ENCODE measurements at regions not wholly inside any gene's neighbourhood (a gene's known extent, or its start where the extent isn't known, plus 50 kb on each side); places are given as distances from the start of the nearest gene placed in this dataset.

DNA sequence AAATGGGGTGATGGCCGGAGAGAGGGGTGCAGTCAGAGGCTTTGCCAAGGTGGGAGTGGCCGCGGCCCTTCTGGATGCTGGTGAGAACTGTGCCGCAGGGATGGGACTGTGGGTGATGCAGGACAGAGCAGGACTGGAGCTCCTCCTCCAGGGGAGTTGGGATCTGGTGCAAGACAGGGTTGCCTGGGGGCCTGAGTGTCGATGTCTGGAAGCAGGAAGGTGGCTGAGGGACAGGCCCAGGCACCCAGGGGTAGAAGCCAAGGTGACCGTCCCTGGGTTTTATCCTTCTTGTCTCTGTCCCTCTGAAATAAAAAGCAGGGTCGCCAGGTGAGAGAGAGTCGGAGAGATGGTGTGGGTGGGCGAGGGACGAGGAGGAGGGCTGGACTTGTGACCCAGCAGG, 89.1 kb upstream of the IER5L start:
- TF ChIP-seq ZC3H10 (CRISPR knock-in tag; IDR thresholded peaks at IDR 0.05) (no peak), RARB (CRISPR knock-in tag; IDR thresholded peaks at IDR 0.05) (no peak), BACH2 (CRISPR knock-in tag; IDR thresholded peaks at IDR 0.05; ENCODE audit: borderline replicate concordance) (no peak), ZFP3 (CRISPR knock-in tag; IDR thresholded peaks at IDR 0.05) (no peak), PPARA (CRISPR knock-in tag; IDR thresholded peaks at IDR 0.05; ENCODE audit: borderline replicate concordance) (no peak), ISL1 (CRISPR knock-in tag; IDR thresholded peaks at IDR 0.05) (no peak), ZNF70 (CRISPR knock-in tag; IDR thresholded peaks at IDR 0.05) (no peak), ZNF8 (CRISPR knock-in tag; IDR thresholded peaks at IDR 0.05) (no peak), ARNTL (CRISPR knock-in tag; IDR thresholded peaks at IDR 0.05; ENCODE audit: borderline replicate concordance, low read depth) (no peak), SNAI2 (CRISPR knock-in tag; IDR thresholded peaks at IDR 0.05) (no peak), GLIS3 (CRISPR knock-in tag; IDR thresholded peaks at IDR 0.05) (no peak), CSDC2 (CRISPR knock-in tag; IDR thresholded peaks at IDR 0.05) (no peak), TCF4 (CRISPR knock-in tag; IDR thresholded peaks at IDR 0.05; ENCODE audit: borderline replicate concordance) (no peak), TOX (CRISPR knock-in tag; IDR thresholded peaks at IDR 0.05; ENCODE audit: borderline replicate concordance) (no peak)
- TF ChIP-seq, protein P1, sequence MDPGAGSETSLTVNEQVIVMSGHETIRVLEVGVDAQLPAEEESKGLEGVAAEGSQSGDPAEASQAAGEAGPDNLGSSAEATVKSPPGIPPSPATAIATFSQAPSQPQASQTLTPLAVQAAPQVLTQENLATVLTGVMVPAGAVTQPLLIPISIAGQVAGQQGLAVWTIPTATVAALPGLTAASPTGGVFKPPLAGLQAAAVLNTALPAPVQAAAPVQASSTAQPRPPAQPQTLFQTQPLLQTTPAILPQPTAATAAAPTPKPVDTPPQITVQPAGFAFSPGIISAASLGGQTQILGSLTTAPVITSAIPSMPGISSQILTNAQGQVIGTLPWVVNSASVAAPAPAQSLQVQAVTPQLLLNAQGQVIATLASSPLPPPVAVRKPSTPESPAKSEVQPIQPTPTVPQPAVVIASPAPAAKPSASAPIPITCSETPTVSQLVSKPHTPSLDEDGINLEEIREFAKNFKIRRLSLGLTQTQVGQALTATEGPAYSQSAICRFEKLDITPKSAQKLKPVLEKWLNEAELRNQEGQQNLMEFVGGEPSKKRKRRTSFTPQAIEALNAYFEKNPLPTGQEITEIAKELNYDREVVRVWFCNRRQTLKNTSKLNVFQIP (CRISPR knock-in tag; IDR thresholded peaks at IDR 0.05; ENCODE audit: borderline replicate concordance, low read depth), result no peak
- TF ChIP-seq, protein P2, sequence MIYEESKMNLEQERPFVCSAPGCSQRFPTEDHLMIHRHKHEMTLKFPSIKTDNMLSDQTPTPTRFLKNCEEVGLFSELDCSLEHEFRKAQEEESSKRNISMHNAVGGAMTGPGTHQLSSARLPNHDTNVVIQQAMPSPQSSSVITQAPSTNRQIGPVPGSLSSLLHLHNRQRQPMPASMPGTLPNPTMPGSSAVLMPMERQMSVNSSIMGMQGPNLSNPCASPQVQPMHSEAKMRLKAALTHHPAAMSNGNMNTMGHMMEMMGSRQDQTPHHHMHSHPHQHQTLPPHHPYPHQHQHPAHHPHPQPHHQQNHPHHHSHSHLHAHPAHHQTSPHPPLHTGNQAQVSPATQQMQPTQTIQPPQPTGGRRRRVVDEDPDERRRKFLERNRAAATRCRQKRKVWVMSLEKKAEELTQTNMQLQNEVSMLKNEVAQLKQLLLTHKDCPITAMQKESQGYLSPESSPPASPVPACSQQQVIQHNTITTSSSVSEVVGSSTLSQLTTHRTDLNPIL (CRISPR knock-in tag; IDR thresholded peaks at IDR 0.05; ENCODE audit: low read depth), result no peak
- TF ChIP-seq, protein P3, sequence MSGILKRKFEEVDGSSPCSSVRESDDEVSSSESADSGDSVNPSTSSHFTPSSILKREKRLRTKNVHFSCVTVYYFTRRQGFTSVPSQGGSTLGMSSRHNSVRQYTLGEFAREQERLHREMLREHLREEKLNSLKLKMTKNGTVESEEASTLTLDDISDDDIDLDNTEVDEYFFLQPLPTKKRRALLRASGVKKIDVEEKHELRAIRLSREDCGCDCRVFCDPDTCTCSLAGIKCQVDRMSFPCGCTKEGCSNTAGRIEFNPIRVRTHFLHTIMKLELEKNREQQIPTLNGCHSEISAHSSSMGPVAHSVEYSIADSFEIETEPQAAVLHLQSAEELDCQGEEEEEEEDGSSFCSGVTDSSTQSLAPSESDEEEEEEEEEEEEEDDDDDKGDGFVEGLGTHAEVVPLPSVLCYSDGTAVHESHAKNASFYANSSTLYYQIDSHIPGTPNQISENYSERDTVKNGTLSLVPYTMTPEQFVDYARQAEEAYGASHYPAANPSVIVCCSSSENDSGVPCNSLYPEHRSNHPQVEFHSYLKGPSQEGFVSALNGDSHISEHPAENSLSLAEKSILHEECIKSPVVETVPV (CRISPR knock-in tag; IDR thresholded peaks at IDR 0.05), result no peak
- TF ChIP-seq, protein P4, sequence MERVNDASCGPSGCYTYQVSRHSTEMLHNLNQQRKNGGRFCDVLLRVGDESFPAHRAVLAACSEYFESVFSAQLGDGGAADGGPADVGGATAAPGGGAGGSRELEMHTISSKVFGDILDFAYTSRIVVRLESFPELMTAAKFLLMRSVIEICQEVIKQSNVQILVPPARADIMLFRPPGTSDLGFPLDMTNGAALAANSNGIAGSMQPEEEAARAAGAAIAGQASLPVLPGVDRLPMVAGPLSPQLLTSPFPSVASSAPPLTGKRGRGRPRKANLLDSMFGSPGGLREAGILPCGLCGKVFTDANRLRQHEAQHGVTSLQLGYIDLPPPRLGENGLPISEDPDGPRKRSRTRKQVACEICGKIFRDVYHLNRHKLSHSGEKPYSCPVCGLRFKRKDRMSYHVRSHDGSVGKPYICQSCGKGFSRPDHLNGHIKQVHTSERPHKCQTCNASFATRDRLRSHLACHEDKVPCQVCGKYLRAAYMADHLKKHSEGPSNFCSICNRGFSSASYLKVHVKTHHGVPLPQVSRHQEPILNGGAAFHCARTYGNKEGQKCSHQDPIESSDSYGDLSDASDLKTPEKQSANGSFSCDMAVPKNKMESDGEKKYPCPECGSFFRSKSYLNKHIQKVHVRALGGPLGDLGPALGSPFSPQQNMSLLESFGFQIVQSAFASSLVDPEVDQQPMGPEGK (CRISPR knock-in tag; IDR thresholded peaks at IDR 0.05; ENCODE audit: borderline replicate concordance), result no peak
- no peak for ATAC-seq

DNA sequence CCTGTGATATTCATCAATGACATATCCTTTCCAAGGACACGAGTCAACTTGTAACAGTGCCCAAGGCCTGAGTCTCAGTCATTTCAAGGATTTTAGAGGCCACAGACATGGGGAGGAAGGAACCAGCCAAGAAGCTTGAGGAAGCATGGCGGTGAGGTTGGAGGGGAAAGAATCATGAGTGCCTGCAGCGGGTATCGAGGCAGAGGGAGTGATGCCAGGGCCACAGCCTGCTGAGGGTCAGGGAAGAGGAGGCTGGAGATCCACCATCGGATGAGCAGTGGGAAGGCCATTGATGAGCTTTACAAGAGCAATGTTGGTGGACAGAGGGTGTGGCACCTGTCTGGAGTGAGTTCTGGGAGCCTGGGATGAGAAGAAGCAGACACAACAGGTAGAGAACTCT, 88.5 kb upstream of the IER5L start:
- ATAC-seq, result no peak
- TF ChIP-seq, protein P3 (CRISPR knock-in tag; IDR thresholded peaks at IDR 0.05), result no peak
- TF ChIP-seq RARB (CRISPR knock-in tag; IDR thresholded peaks at IDR 0.05) (no peak), ZFP3 (CRISPR knock-in tag; IDR thresholded peaks at IDR 0.05) (no peak), GLIS3 (CRISPR knock-in tag; IDR thresholded peaks at IDR 0.05) (no peak), TCF4 (CRISPR knock-in tag; IDR thresholded peaks at IDR 0.05; ENCODE audit: borderline replicate concordance) (no peak), CSDC2 (CRISPR knock-in tag; IDR thresholded peaks at IDR 0.05) (no peak), ZFP30 (CRISPR knock-in tag; IDR thresholded peaks at IDR 0.05) (no peak), ARNTL (CRISPR knock-in tag; IDR thresholded peaks at IDR 0.05; ENCODE audit: borderline replicate concordance, low read depth) (no peak), ZNF565 (CRISPR knock-in tag; conservative IDR thresholded peaks at IDR 0.05; ENCODE audit: low read depth) (no peak), ISL1 (CRISPR knock-in tag; IDR thresholded peaks at IDR 0.05) (no peak), SNAI2 (CRISPR knock-in tag; IDR thresholded peaks at IDR 0.05) (no peak), ZC3H10 (CRISPR knock-in tag; IDR thresholded peaks at IDR 0.05) (no peak), PPARA (CRISPR knock-in tag; IDR thresholded peaks at IDR 0.05; ENCODE audit: borderline replicate concordance) (no peak), TOX (CRISPR knock-in tag; IDR thresholded peaks at IDR 0.05; ENCODE audit: borderline replicate concordance) (no peak), ZNF8 (CRISPR knock-in tag; IDR thresholded peaks at IDR 0.05) (no peak)
- TF ChIP-seq, protein P2 (CRISPR knock-in tag; IDR thresholded peaks at IDR 0.05; ENCODE audit: low read depth), result no peak
- TF ChIP-seq, protein P5, sequence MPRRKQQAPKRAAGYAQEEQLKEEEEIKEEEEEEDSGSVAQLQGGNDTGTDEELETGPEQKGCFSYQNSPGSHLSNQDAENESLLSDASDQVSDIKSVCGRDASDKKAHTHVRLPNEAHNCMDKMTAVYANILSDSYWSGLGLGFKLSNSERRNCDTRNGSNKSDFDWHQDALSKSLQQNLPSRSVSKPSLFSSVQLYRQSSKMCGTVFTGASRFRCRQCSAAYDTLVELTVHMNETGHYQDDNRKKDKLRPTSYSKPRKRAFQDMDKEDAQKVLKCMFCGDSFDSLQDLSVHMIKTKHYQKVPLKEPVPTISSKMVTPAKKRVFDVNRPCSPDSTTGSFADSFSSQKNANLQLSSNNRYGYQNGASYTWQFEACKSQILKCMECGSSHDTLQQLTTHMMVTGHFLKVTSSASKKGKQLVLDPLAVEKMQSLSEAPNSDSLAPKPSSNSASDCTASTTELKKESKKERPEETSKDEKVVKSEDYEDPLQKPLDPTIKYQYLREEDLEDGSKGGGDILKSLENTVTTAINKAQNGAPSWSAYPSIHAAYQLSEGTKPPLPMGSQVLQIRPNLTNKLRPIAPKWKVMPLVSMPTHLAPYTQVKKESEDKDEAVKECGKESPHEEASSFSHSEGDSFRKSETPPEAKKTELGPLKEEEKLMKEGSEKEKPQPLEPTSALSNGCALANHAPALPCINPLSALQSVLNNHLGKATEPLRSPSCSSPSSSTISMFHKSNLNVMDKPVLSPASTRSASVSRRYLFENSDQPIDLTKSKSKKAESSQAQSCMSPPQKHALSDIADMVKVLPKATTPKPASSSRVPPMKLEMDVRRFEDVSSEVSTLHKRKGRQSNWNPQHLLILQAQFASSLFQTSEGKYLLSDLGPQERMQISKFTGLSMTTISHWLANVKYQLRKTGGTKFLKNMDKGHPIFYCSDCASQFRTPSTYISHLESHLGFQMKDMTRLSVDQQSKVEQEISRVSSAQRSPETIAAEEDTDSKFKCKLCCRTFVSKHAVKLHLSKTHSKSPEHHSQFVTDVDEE (CRISPR knock-in tag; IDR thresholded peaks at IDR 0.05), result no peak

Data from SK-N-SH treated with all-trans-retinoic acid at 6 μM for 48 hours (cell line).